GM19467 (cell line): ENCODE measurements at regions not wholly inside any gene's neighbourhood (a gene's known extent, or its start where the extent isn't known, plus 50 kb on each side); places are given as distances from the start of the nearest gene placed in this dataset.
"Not testable (repeated sequence)": the region's sequence is repeated elsewhere in the genome, so short reads cannot be mapped to it uniquely, and the experiment has no call there.

Experiments used
- ATAC-seq: cut with Tn5 transposase; IDR thresholded peaks from one replicate; pipeline ENCODE4 v1.9.1; 2021; ENCODE audit warnings: mild to moderate bottlenecking, moderate library complexity; ENCODE audit not compliant: unreplicated experiment

DNA sequence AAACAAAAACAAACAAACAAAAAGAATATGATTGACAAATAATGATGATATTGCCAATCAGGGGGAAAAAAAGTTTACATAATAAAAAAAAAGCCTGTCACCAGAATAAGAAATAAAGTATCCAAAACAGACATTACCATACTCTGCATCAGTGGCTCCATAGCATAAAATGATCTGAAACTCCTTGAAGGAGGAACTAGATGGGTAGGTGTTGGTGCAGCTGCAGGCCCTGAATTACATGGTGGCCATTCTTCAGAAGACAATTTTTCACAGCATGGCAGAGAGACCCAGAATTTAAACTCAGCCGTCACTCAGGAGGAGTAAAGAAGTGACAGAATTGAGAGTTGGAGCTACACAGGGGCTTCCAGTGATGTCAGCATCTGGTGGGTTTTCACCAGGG lies 60.2 kb downstream of the GLUL start:
- ATAC-seq: no peak

DNA sequence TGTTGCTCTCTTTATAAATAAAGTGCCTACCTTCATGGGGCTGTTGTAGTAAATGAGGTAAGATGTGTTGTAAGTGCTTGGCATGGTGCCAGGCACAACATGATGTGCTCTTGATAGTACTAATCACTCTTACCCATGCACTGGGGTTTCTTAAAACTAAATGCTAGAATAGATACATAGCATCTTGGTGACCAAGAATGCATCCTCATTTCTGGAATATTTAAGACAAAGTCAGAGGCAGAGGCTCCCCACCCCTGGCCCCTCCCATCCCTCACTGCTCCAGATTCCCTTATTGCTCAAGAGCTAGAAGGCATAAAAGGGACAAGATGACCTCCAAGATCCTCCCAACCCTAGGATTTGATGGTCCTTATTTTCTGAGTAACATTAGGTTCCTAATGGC lies 61.3 kb downstream of the GLUL start:
- ATAC-seq: no peak

DNA sequence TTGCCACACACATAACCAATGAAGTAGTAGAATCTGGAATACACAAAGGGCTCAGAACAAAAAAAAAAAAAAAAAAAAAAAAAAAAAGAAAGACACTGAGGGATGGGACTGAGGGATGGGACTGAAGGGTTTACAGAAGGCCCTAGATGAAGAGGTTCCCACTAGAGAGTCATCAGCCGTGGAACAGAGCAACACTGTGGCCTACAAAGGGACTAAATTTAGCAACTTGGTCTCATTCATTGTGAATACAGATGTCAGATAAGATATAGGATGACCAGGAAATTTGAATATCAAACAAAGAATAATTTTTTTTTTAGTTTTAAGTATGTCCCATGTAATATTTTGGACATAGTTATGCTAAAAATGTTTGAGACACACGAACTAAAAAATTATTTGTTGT lies 62.1 kb downstream of the GLUL start:
- no peak for ATAC-seq

DNA sequence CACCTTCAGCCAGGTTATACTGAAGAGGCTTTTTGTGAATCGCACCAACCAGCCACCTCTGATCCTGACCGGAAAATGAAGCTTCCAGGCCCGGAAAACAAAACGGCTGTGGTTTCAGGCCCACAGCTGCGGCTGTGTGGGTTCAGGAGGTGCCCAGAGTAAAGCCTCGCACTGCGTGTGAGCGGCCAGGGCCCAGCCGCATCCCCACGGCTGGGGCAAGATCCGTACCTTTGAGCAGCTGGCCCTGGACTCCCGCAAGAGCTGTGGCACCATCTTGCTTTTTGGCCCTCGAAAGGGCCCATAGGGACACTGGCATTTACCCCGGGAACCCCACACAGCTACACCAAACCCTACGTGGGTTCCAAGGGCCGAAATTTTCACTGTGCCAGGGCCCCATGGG lies 63.0 kb downstream of the GLUL start:
- no peak for ATAC-seq

DNA sequence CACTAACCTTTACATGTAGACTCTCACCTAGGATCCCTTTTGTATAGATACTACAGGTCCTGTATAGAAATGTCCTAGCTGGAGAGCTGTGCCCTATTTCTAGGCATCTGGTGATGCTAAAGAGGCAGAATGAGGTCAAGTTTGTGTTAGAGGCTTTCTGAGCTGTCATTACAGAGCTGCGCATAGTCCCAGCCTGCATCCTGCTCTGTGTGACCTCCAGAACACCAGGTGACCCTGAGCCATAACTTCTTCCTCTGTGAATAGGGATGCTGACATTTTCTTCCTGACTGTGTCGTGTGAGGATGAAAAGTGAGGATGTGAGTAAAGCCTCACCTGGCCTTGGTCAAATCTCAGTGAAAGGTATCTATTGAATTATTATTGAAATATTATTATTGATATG lies 66.3 kb downstream of the GLUL start:
- no peak for ATAC-seq

DNA sequence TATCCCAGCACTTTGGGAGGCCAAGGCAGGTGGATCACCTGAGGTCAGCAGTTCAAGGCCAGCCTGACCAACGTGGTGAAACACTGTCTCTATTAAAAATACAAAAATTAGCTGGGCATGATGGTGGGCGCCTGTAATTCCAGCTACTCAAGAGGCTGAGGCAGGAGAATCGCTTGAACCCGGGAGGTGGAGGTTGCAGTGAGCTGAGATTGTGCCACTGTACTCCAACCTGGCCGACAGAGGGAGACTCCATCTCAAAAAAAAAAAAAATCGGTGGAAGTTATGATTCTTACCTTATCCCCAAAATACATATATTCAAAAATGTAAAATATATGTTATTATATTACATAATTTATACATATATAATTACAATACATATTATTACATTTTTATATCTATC lies 70.1 kb downstream of the GLUL start:
- not testable (repeated sequence) for ATAC-seq

DNA sequence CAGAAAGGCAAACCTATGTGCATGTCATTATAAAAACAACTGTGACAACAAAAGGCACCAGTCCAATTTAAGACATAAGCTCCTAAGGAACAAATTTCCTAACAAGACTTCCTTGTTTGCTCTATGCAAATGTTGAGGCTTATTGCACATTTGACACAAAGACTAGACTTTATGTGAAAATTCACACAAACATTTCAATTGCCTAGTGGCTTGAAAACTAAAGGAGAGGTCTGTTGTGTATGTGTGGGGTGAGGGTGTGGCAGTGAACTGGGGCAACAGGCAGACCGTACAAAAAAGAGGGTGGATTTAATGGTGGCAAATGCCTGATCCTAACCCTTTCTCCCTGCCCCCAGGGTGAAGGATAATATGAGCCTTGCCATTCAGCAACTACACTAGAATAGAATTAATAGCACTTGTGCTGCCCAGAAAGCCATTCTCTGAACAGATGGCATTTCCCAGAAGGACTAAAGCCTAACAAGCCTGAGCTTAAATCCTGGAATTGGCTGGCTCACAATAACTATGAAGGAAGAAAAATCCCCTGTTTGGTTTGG lies 73.9 kb downstream of the GLUL start:
- no peak for ATAC-seq

DNA sequence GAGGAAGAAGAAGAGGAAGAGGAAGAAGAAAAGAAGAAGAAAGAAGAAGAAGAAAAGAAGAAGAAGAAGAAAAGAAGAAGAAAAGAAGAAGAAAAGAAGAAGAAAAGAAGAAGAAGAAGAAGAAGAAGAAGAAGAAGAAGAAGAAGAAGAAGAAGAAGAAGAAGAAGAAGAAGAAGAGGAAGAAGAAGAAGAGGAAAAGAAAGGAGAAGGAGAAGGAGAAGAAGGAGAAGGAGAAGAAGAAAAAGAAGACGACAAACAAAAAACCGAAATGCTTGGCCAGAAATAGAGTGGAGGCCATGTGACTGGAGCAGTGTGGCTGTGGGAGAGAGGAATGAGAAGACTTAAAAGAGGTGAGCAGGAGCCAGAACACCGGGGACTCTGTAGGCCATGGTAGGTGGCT lies 75.1 kb downstream of the GLUL start:
- ATAC-seq: not testable (repeated sequence)

DNA sequence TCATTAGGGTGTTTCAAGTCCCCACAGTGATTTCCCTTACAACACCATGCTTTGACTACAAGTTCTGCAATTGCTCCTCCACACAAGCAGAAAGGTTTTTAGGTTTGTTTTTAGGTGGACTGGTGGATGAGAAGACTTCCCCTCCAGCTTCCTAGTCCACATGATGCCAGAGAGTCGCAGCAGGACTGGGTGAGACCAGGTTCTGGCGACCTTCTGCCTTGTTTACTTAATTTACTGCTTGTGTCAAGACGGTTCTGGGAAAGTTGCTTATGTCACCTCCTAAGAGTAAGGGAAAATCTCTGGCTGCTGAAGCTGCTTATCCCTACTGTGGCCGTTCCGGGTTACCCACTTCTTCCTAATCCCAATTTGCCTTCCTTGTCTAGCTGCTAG lies 76.4 kb downstream of the GLUL start:
- ATAC-seq: no peak

DNA sequence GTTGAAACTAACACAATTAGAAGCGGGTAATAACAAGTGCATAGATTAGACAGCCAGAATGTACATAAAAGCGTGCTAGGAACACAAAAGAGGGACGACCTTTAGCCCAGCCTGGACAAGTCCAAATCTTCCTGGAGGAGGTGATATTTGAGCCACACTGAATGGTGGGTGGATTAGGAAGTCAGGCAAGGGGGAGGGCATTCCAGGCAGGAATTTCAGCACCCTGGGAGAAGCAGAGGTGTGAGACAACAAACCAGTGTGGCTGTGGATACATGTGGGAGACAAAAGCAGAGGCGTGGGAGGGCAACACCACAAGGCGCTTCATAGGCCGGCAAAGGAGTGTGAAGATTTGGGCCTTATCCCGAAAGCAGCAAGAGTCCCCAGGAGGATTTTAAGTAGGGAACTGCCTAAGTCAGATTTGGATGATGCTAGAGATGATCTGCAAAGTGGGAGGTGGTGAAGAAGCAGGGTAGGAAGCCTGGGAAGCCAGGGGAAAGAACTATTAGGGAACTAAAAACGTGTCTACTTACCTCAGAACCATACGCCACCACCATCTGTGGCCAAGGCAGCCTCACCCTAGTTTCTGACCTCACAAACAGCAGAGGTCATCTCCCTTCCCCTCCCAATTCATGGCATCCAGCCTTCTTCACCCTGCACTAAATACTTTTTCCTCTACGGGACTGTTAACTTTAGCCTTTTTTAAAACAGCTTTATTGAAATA lies 81.8 kb downstream of the GLUL start:
- ATAC-seq: no peak

DNA sequence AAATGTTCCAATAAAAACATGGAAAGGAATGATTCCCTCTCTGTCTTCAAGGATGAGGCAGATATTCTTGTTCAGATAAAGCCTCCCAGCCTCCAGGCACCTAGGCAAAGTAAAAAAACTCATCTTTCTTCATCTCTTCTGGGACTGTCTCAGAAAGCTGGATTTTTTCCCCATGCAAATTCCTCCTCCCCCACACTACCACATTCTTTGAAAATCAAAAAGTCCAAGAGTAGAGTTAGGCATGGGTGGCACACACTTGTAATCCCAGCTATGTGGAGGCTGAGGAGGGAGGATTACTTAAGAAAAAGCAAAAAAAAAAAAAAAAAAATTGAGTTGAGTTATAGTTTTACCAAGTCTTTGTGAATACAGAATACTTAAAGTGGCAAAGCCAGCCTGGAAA lies 82.8 kb downstream of the GLUL start:
- no peak for ATAC-seq

DNA sequence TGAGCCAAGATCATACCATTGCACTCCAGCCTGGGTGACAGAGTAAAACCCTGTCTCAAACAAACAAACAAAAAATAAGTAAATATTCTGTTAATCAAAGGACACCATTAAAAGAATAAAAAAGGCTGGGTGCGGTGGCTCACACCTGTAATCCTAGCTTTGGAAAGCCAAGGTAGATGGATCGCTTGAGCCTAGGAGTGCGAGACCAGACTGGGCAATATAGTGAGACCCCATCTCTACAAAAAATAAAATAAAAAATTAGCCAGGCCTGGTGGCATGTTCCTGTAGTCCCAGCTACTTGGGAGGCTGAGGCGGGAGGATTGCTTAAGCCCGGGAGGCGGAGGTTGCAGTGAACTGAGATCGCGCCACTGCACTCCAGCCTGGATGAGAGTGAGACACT lies 84.1 kb downstream of the GLUL start:
- not testable (repeated sequence) for ATAC-seq

DNA sequence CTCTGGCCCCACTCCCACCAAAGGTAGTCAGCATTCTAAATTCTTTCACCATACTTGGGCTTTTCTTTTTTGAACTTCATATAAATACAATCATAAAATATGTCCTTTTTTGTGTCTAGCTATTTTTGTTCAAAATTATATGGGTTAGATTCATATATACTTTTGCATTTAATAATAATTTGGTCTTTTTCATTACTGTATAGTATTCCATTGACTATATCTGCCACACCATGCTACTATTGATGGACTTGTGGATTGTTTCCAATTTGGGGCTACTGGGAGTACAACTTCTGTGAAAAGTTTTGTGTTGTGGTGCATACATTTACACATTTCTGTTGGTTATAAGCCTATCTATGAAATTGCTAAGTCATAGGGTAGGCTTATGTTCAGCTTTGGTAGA lies 85.7 kb downstream of the GLUL start:
- ATAC-seq: no peak

DNA sequence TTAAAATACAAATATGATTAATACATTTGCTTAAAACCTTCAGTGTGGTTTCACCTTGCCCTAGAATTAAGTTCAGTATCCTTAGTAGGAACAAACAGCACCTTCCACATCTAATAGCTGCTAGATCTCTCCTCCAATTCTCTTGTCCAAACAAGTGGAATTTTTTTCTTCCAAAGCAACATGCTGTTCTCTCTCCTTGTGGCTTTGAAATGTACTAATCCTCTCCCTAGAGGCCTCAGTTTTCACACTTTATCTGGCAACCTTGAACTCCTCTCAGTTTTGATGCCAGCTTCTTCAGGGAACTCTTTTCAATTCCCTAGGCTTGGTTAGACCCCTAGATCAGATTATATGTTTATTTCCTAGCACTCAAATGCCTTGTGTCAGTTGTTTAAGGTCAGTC lies 87.0 kb downstream of the GLUL start:
- no peak for ATAC-seq

DNA sequence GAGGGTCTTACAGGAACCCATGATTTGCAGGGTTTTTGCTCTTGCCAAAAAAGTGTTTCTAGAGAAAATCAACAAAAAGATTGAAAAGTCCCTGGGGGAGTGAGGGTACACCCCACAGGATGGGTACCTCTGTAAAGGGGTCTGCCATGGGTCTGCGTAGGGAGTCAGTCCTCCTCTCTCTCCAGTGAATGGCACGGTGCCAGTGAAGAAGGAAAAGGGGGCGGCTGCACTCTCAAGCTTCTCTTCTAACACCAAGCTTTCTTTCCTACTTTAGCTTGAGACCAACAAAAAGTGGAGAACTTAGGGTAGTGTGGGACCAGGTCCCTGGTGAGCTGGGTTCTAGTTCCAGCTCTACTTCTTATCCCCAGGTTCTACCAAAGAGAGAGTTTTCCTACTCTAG lies 87.4 kb downstream of the GLUL start:
- no peak for ATAC-seq

DNA sequence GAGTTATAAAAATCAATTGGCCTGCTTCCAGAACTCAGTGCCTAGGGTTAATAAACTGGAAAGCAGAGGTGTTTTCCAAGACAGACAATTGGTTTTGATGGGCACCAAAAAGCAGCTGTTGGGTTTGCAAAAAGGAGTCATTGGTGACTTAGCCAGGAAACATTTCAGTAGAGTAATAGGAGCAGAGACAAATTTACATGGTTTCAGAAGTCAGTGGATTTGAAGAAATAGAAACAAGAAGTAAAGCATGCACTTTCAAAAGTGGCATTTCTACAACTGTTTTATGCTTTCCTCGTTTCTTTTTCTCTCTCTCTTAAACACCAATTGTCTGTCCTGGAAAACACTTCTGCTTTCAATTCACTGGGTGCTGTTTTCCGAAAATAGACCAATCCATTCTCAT lies 87.8 kb downstream of the GLUL start:
- peak; percentile 70 for ATAC-seq

DNA sequence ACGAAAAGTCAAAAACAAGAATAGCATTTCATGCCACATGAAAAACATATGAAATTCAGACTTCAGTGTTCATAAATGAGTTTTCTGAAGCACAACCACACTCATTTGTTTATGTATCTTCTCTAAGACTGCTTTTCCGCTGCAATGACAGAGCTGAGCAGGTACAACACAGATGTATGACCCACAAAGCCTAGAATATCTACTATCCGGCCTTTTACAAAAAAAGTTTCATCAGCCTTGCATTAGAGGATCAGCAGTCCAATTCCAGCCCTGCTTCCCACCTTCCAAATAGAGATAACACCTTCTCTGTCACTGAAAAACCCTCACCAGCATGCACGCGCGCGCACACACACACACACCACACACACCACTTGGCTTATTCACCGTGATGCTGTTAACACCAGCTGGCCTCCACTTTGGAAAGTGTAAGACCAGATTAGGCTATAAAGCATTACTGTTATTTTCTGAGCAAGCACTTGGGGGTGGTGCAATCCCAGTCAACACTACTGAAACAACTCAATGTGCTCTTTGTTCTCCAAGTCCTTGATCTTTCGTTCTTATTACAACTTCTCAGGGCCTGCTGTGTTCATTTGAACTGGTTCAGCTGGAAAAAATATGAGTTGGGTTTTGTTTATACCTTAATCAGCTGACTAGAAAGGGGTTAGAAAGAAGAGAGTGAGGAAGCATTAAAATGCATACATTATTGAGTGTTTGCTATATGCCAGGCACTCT lies 90.0 kb downstream of the GLUL start:
- no peak for ATAC-seq

DNA sequence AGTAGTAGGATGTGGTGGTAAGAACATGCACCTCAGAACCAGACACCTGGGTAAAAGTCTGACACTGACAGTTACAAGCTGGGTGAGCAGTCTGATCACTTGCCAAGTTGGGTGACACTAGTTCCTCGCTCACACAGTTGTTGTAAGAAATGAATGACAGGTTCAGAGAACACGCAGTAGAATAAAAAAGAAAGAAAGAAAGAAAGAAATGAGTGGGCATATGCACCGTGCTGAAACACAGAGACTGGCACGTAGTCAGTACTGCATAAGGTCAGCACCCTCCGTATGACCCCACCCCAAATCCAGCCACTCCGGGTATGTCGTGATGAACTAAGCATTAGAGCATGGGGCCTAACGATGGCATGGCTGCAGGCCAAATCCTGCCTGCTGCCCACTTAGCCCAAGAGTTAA lies 90.6 kb downstream of the GLUL start:
- no peak for ATAC-seq

DNA sequence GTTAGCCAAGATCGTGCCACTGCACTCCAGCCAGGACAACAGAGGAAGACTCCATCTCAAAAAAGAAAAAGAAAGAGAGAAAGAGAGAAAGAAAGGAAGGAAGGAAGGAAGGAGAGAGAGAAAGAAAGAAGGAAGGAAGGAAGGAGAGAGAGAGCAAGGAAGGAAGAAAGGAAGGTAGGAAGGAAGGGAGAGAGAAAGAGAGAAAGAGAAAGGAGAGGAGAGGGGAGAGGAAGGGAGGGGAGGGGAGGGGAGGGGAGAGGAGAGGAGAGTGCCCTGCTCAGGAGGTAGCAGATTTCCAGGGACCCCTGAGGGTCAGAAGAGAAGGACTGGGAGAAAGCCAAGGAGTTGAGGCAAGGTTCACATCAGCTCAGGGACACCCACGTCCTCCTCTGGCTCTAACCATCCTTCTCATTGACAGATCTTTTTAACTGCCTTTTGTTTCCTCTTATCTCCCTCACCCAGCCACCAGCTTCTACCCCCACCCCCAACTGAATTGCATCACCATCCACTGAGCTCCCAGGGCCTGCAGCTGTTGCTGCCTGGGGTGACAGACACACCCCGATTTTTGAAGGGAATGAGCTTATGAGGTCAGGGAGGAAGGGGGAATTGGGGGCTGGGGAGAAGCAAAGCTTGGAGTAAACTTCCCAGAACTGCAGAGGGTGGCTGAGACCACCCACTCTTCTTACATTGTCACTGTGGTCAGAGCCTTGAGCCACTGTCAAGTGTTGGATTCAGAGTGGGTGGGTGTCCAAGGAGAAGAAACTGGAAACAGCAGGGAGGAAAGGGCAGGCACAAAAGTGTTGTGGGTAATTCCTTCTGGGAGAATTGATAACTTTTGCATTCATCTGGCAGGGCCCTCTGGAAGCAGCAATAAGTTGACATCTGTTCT lies 91.6 kb downstream of the GLUL start:
- ATAC-seq: no peak

DNA sequence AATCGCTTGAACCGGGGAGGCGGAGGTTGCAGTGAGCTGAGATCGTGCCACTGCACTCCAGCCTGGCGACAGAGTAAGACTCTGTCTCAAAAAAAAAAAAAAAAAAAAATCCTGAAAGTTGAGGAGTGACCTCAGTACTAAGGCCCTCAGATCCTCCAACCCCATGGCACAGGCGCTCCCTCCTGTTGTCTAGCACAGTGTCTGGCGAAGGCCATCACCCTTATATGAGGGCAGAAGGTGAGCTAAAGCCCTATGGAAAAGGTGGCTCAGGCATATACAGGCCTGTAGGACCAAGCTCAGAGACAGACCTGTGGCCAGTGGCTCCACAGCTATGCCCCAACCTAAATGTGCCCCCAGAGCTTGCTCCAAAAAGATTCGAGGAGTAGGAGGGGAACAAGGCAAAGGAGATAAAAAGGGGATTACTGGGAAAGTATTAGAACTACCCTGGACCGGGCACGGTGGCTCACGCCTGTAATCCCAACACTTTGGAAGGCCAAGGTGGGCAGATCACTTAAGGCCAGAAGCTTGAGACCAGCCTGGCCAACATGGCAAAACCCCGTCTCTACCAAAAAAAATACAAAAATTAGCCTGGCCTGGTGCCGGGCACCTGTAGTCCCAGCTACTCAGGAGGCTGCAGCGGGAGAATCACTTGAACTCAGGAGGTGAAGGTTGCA lies 92.4 kb downstream of the GLUL start:
- not testable (repeated sequence) for ATAC-seq

DNA sequence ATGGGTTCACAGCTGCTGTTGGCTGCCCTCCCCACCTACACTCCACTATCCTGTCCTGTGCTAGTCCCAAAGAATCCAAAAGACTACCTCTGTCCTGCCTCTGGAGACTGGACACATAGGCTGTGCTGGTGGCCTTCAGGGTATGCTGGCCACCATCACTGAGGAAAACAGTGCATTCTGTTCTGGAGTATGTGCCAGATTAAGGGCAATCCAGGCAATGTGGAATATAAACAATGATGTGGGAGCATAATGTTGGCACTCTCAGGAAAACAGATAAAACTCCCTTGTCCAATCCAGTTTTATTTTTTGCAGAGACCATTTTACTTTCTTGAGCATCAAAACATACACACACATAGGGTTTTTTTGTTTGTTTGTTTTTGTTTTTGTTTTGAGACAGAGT lies 94.3 kb downstream of the GLUL start:
- no peak for ATAC-seq
